ENCODE measurements at regions not wholly inside any gene's neighbourhood (a gene's known extent, or its start where the extent isn't known, plus 50 kb on each side); places are given as distances from the start of the nearest gene placed in this dataset.

- Histone ChIP-seq H3K36me3 (ENCODE audit: control insufficient read depth, insufficient read depth, low read length) (no peaks in the 10 kb centered on the region), H3K4me1 (ENCODE audit: control insufficient read depth, insufficient read depth, low read length) (no peaks in the 10 kb centered on the region), H3K27ac (ENCODE audit: low read length) (no peak overlapping the region), H3K27me3 (ENCODE audit: control insufficient read depth, insufficient read depth, low read length) (peaks cover 4% of the 10 kb centered on the region), H3K9me3 (replicated peaks; ENCODE audit: control insufficient read depth, low read depth, low read length) (no peaks in the 10 kb centered on the region), H3K4me3 (ENCODE audit: low read length) (no peak overlapping the region)
- no peak for DNase-seq
These were observed 136.1 kb downstream of the MID1IP1 start for GRCh38 chrX:38937400-38937799.

- Histone ChIP-seq H3K36me3 (ENCODE audit: control insufficient read depth, insufficient read depth, low read length) (no peaks in the 10 kb centered on the region), H3K4me3 (ENCODE audit: low read length) (no peak overlapping the region), H3K4me1 (ENCODE audit: control insufficient read depth, insufficient read depth, low read length) (no peaks in the 10 kb centered on the region), H3K27ac (ENCODE audit: low read length) (no peak overlapping the region), H3K9me3 (replicated peaks; ENCODE audit: control insufficient read depth, low read depth, low read length) (no peaks in the 10 kb centered on the region), H3K27me3 (ENCODE audit: control insufficient read depth, insufficient read depth, low read length) (peaks cover 4% of the 10 kb centered on the region)
- WGBS (ENCODE audit: insufficient coverage): no CpG with 5 or more reads among the region's 3 CpGs
- DNase-seq: no peak
These were observed 136.7 kb downstream of the MID1IP1 start for GRCh38 chrX:38937926-38938325.

- Histone ChIP-seq H3K36me3 (ENCODE audit: control insufficient read depth, insufficient read depth, low read length) (no peaks in the 10 kb centered on the region), H3K27me3 (ENCODE audit: control insufficient read depth, insufficient read depth, low read length) (peaks cover 4% of the 10 kb centered on the region), H3K27ac (ENCODE audit: low read length) (no peak overlapping the region), H3K4me1 (ENCODE audit: control insufficient read depth, insufficient read depth, low read length) (no peaks in the 10 kb centered on the region), H3K9me3 (replicated peaks; ENCODE audit: control insufficient read depth, low read depth, low read length) (no peaks in the 10 kb centered on the region), H3K4me3 (ENCODE audit: low read length) (no peak overlapping the region)
- WGBS (ENCODE audit: insufficient coverage): no CpG with 5 or more reads among the region's 1 CpG
- DNase-seq: no peak
These were observed 137.8 kb downstream of the MID1IP1 start for GRCh38 chrX:38939067-38939466.

- Histone ChIP-seq H3K27me3 (ENCODE audit: control insufficient read depth, insufficient read depth, low read length) (peaks cover under 1% of the 10 kb centered on the region), H3K4me1 (ENCODE audit: control insufficient read depth, insufficient read depth, low read length) (no peaks in the 10 kb centered on the region), H3K9me3 (replicated peaks; ENCODE audit: control insufficient read depth, low read depth, low read length) (no peaks in the 10 kb centered on the region), H3K36me3 (ENCODE audit: control insufficient read depth, insufficient read depth, low read length) (no peaks in the 10 kb centered on the region), H3K27ac (ENCODE audit: low read length) (no peak overlapping the region), H3K4me3 (ENCODE audit: low read length) (no peak overlapping the region)
- WGBS (ENCODE audit: insufficient coverage): no CpG with 5 or more reads among the region's 3 CpGs
- DNase-seq: no peak
These were observed 139.3 kb downstream of the MID1IP1 start for GRCh38 chrX:38940547-38940946.

GRCh38 chrX:38941675-38942074 lies 140.4 kb downstream of the MID1IP1 start:
- H3K27ac ChIP-seq (ENCODE audit: low read length): no peak overlapping the region
- H3K27me3 ChIP-seq (ENCODE audit: control insufficient read depth, insufficient read depth, low read length): no peaks in the 10 kb centered on the region
- no peaks in the 10 kb centered on the region for H3K36me3 ChIP-seq (ENCODE audit: control insufficient read depth, insufficient read depth, low read length)
- no peak for DNase-seq
- no peaks in the 10 kb centered on the region for H3K4me1 ChIP-seq (ENCODE audit: control insufficient read depth, insufficient read depth, low read length)
- WGBS (ENCODE audit: insufficient coverage): no CpG with 5 or more reads among the region's 1 CpG
- H3K4me3 ChIP-seq (ENCODE audit: low read length): no peak overlapping the region
- no peaks in the 10 kb centered on the region for H3K9me3 ChIP-seq (replicated peaks; ENCODE audit: control insufficient read depth, low read depth, low read length)

- Histone ChIP-seq H3K36me3 (ENCODE audit: control insufficient read depth, insufficient read depth, low read length) (no peaks in the 10 kb centered on the region), H3K27me3 (ENCODE audit: control insufficient read depth, insufficient read depth, low read length) (no peaks in the 10 kb centered on the region), H3K9me3 (replicated peaks; ENCODE audit: control insufficient read depth, low read depth, low read length) (no peaks in the 10 kb centered on the region), H3K27ac (ENCODE audit: low read length) (no peak overlapping the region), H3K4me3 (ENCODE audit: low read length) (no peak overlapping the region), H3K4me1 (ENCODE audit: control insufficient read depth, insufficient read depth, low read length) (no peaks in the 10 kb centered on the region)
- no peak for DNase-seq
- WGBS (ENCODE audit: insufficient coverage): no CpG with 5 or more reads among the region's 1 CpG
These were observed 141.9 kb downstream of the MID1IP1 start for GRCh38 chrX:38943120-38943519.

GRCh38 chrX:38948046-38948445 lies 146.8 kb downstream of the MID1IP1 start:
- Histone ChIP-seq H3K27me3 (ENCODE audit: control insufficient read depth, insufficient read depth, low read length) (no peaks in the 10 kb centered on the region), H3K9me3 (replicated peaks; ENCODE audit: control insufficient read depth, low read depth, low read length) (no peaks in the 10 kb centered on the region), H3K4me3 (ENCODE audit: low read length) (no peak overlapping the region), H3K36me3 (ENCODE audit: control insufficient read depth, insufficient read depth, low read length) (no peaks in the 10 kb centered on the region), H3K4me1 (ENCODE audit: control insufficient read depth, insufficient read depth, low read length) (no peaks in the 10 kb centered on the region), H3K27ac (ENCODE audit: low read length) (no peak overlapping the region)
- DNase-seq: no peak

- no CpG with 5 or more reads among the region's 2 CpGs for WGBS (ENCODE audit: insufficient coverage)
- H3K36me3 ChIP-seq (ENCODE audit: control insufficient read depth, insufficient read depth, low read length): no peaks in the 10 kb centered on the region
These were observed 153.3 kb downstream of the MID1IP1 start for GRCh38 chrX:38954520-38954919.

GRCh38 chrX:38959736-38960135 lies 158.5 kb downstream of the MID1IP1 start:
- WGBS (ENCODE audit: insufficient coverage): no CpG with 5 or more reads among the region's 1 CpG
- no peak overlapping the region for H3K27ac ChIP-seq (ENCODE audit: low read length)

More at GRCh38 chrX:38954520-38954919, 153.3 kb downstream of the MID1IP1 start:
- Histone ChIP-seq H3K4me3 (ENCODE audit: low read length) (no peak overlapping the region), H3K27ac (ENCODE audit: low read length) (no peak overlapping the region), H3K9me3 (replicated peaks; ENCODE audit: control insufficient read depth, low read depth, low read length) (peaks cover 3% of the 10 kb centered on the region), H3K4me1 (ENCODE audit: control insufficient read depth, insufficient read depth, low read length) (no peaks in the 10 kb centered on the region), H3K27me3 (ENCODE audit: control insufficient read depth, insufficient read depth, low read length) (peaks cover 11% of the 10 kb centered on the region)
- no peak for DNase-seq

GRCh38 chrX:38960137-38960536 lies 158.9 kb downstream of the MID1IP1 start:
- H3K27ac ChIP-seq (ENCODE audit: low read length): no peak overlapping the region
- H3K27me3 ChIP-seq (ENCODE audit: control insufficient read depth, insufficient read depth, low read length): peaks cover 11% of the 10 kb centered on the region
- H3K4me3 ChIP-seq (ENCODE audit: low read length): no peak overlapping the region
- no peaks in the 10 kb centered on the region for H3K36me3 ChIP-seq (ENCODE audit: control insufficient read depth, insufficient read depth, low read length)
- WGBS (ENCODE audit: insufficient coverage): 57% methylated on average over 1 of the region's 2 CpGs
- H3K9me3 ChIP-seq (replicated peaks; ENCODE audit: control insufficient read depth, low read depth, low read length): peaks cover 7% of the 10 kb centered on the region
- DNase-seq: peak; percentile 29
- H3K4me1 ChIP-seq (ENCODE audit: control insufficient read depth, insufficient read depth, low read length): no peaks in the 10 kb centered on the region

More at GRCh38 chrX:38959736-38960135, 158.5 kb downstream of the MID1IP1 start:
- Histone ChIP-seq H3K36me3 (ENCODE audit: control insufficient read depth, insufficient read depth, low read length) (no peaks in the 10 kb centered on the region), H3K4me3 (ENCODE audit: low read length) (no peak overlapping the region), H3K9me3 (replicated peaks; ENCODE audit: control insufficient read depth, low read depth, low read length) (peaks cover 7% of the 10 kb centered on the region), H3K27me3 (ENCODE audit: control insufficient read depth, insufficient read depth, low read length) (peaks cover 11% of the 10 kb centered on the region), H3K4me1 (ENCODE audit: control insufficient read depth, insufficient read depth, low read length) (no peaks in the 10 kb centered on the region)
- DNase-seq: no peak

GRCh38 chrX:38961936-38962335 lies 160.7 kb downstream of the MID1IP1 start:
- H3K27me3 ChIP-seq (ENCODE audit: control insufficient read depth, insufficient read depth, low read length): peaks cover 6% of the 10 kb centered on the region
- no peaks in the 10 kb centered on the region for H3K36me3 ChIP-seq (ENCODE audit: control insufficient read depth, insufficient read depth, low read length)
- H3K4me1 ChIP-seq (ENCODE audit: control insufficient read depth, insufficient read depth, low read length): no peaks in the 10 kb centered on the region
- no peak overlapping the region for H3K27ac ChIP-seq (ENCODE audit: low read length)
- WGBS (ENCODE audit: insufficient coverage): no CpG with 5 or more reads among the region's 4 CpGs
- no peak overlapping the region for H3K4me3 ChIP-seq (ENCODE audit: low read length)
- no peak for DNase-seq
- H3K9me3 ChIP-seq (replicated peaks; ENCODE audit: control insufficient read depth, low read depth, low read length): peaks cover 7% of the 10 kb centered on the region

Measured in muscle of leg (tissue), 3 donors.